Fibroblast of skin of left biceps (primary cell): ENCODE measurements at regions not wholly inside any gene's neighbourhood (a gene's known extent, or its start where the extent isn't known, plus 50 kb on each side); places are given as distances from the start of the nearest gene placed in this dataset.
A peak's percentile ranks its signal among the peaks of the same experiment; 100 is the strongest.
"Not testable (repeated sequence)": the region's sequence is repeated elsewhere in the genome, so short reads cannot be mapped to it uniquely, and the experiment has no call there.

Experiments
- DNase-seq, 2 experiments: peaks; one replicate each; pipeline ENCODE4 v3.0.0-alpha.2; 2013; ENCODE audit warnings: low read depth in 2 of 2

DNA sequence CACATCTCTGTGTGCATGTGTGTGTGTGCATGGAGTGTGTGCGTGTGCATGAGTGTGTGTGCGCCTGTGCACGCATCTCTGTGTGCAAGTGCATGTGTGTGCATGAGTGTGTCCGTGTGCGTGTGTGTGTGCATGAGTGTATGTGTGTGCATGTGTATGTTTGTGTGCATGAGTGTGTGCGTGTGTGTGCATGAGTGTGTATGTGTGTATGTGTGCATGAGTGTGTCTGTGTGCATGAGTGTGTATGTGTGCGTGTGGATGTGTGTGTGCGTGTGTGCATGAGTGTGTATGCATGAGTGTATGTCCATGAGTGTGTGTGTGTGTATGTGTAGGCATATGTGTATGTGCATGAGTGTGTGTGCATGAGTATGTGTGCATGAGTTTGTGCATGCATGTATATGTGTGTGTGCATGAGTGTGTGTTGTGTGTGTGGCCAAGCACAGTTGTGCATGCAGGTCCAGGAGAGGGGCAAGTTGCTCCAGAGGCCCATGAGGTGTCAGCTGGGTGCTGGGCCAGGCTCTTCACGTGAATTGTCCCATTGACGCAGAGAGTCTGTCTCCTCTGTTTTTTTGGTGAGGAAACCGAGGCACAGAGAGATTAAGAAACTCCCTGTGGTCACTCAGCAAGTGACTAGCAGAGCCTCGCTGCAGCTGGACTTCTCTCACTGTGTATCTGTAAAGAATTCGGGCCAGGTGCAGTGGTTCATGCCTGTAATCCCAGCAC lies 75.5 kb downstream of the ASB1 start:
- DNase-seq, result no peak

DNA sequence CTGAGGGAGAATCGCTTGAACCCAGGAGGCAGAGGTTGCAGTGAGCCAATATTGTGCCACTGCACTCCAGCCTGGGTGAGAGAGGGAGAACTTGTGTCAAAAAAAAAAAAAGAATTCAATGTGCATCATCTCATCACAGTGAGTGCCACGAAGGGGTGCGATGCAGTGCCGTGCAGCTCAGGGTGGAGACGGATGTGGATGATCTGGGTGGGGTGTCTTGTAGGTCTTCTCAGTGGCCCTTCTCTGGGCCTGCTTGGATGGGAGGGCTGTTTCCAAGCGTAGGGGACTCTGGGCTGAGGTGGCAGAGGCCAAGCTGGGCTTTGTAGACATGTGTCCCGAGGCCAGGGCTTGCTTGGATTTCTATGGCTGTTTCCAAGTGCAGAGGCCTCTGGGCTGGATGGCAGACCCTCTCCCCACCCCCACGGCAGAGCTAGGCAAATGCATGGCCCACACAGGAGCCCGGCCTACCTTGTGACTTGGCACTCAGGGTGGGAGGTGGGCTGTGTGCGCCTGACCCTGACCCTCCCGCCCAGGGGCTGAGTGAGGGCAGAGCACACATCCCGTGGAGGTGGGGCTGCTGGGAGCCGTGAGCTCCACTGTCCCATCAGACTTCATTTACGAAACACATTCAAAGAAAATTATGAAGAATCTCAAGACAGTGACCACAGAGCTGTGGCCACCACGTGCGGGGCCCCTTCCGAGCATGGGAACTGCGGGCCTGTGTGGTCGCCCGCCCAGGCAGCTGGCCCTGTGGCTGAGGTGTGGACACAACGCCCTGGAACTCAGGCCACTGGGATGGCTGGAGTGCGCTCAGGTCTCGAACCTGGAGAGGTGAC lies 76.4 kb downstream of the ASB1 start:
- DNase-seq, result no peak

DNA sequence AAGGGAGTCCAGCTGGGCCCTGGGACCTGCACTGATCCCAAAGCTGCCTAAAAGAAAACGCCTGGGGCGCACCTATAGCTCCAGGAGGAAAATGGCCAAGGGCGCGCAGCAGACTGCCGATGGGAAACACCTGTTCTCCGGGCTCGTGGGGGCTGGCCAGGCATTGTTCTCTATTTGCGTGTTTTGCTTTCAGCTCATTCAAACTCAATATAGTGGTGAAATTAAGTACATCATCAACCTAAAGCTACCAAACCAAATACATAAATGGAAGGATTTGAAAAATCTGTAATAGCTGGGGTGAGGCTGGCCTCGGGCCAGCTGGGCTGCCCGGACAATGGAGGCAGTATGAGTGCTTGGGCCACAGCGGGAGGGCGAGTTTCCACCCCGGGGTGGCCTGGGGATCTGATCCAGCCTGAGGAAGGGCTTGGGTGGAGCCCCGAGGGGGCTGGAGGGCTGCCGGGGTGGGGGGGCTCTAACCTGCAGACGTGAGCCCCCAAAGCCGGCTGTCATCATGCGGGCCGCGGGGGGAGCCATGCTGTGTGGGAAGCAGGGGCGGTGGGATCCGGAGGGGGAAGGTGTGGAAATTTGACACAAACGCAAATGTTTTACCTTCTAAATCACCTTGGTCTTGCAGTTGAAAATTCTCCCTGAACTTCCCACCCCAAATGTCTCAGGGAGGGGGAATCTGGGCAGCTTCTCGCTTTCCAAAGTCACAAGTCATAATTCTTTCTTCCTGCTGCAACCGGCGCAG lies 77.6 kb downstream of the ASB1 start:
- no peak for DNase-seq

GRCh38 chr2:238505119-238505891 lies 78.6 kb downstream of the ASB1 start:
- DNase-seq, result no peak

GRCh38 chr2:238505892-238506280 lies 79.2 kb downstream of the ASB1 start:
- no peak for DNase-seq

DNA sequence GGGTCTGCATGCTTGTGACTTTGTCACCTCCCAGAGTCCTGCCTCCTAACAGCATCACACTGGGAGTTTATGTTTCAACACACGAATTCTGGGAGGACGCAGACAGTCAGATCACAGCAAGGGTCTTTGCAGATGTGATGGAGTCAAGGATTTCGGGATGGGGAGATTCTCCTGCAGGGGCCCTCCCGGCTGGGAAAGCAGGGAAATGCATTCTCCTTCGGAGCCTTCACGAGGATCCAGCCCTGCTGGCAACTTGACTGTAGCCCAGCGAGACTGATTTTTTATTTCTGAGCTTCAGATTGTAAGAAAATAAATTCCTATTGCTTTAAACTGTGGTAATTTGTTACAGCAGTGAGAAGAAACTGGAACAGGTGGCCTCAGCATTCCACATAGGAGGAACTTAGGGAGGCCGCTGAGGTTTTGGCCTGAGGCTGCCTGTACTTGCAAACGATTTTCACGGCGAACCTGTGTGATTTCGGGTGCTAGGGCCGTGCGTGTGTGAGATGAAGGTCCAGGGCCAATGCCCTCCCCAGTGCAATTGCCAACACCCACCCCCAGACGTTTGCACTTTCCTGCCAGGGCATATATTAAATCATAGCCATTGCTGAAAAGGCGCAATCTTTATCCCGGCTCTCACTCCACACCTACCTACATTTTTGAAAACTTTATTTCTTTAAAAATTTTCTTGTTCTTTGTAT lies 79.8 kb downstream of the ASB1 start:
- no peak for DNase-seq

- DNase-seq, result no peak
Observed at GRCh38 chr2:238507836-238508235, 81.1 kb downstream of the ASB1 start.

DNA sequence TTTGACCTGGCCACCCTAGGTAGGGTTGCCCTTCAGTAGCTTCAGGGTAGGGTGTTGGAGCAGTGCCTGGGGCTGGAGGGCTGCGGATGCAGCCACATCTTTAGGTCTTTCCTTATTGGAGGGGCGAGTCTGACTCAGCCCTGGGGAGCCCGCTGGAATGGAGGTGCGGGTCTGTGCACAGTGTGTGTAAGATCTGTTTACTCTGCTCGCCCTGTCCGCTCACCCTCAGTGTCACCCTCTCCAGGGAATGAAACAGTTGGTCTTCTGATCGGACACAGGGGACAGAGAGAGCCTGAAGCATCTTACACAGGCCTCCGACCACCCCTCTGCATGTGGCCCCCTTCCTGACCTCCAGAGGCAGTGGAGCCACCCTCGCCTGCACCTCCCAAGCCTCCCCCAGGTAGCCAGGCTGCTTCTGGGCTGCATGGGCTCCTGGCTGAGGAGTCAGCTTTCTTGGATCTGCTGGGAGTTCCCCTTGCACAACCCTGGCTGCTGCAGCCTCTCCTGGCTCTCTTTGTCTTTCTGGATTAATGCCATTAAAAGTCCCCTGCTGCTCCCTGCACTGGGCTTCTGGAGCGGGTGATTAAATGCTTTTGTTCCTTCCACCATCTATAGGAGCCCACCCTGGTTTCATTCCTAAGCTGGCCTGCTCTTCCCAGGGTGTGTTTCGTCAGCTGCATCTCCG lies 82.6 kb downstream of the ASB1 start:
- DNase-seq, result no peak

GRCh38 chr2:238509903-238510302 lies 83.2 kb downstream of the ASB1 start:
- no peak for DNase-seq

- DNase-seq, result no peak
Observed at GRCh38 chr2:238510911-238511613, 84.3 kb downstream of the ASB1 start.

- no peak for DNase-seq
Observed at GRCh38 chr2:238511614-238511950, 84.9 kb downstream of the ASB1 start.

DNA sequence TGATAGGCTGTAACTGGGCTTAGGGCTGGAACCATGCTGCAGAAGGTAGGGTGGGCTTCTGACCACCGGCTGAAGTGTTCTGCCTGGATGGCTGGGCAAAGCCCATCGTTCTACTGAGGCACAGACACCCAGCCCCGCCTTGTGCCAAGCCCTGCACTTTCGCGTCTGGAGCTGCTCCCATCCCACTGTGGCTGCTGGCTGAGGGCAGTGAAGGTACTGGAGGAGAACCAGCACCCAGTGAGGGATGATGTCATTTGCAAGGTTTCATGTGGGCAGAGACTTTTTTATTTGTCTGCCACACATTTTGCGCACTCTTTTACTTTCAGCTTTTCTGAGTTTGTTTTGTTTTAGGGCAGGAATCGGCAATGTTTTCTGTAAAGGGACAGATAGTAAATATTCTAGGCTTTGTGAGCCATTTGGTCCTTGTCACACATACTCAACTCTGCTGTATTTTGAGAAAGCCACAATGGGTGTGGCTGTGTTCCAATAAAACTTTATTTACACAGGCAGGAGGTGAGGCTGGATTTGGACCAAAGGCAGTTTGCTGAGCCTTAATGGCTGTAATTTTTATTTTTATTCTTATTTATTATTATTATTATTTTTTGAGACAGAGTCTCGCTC lies 85.6 kb downstream of the ASB1 start:
- DNase-seq, result no peak

DNA sequence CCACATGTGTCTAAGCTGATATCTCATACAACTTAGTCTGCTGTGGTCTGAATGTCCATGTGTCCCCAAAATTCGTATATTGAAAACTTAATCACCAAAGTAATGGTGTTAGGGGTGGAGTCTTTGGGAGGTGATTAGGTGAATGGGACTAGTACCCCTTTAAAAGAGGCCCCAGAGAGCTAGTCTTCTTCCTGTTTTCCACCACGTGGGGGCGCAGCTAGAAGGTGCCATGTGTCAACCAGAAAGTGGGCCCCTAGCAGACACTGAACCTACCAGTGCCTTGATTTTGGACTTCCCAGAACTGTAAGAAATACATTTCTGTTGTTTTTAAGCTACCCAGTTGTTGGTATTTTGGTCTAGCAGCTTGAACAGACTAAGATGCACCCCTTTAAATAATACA lies 86.6 kb downstream of the ASB1 start:
- DNase-seq, result peak in 1 of 2 experiments; percentile 28

DNA sequence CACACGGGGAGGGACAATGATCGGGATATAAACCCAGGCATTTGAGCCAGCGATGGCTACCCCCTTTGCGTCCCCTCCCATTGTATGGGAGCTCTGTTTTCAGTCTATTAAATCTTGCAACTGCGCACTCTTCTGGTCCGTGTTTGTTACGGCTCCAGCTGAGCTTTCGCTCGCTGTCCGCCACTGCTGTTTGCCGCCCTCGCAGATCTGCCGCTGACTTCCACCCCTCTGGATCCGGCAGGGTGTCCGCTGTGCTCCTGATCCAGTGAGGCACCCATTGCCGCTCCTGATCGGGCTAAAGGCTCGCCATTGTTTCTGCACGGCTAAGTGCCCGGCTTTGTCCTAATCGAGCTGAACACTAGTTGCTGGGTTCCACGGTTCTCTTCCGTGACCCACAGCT lies 87.3 kb downstream of the ASB1 start:
- not testable (repeated sequence) for DNase-seq

DNA sequence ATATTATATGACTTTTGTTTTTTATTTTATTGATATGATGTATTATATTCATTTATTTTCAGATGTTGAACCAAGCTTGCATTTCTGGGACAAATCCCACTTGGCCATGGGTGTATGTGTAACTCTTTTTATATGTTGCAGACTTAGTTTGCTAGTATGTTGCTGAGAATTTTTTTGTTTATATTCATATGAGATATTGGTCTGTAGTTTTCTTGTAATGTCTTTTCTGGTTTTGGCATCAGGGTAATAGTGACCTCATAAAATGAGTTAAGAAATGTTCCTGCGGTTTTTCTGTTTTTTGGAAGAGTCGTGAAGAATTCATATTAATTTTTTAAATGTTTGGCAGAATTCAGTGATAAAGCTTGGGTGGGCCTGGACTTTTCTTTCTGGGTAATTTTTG lies 88.7 kb downstream of the ASB1 start:
- DNase-seq, result peak; percentile 49 to 50

- no peak for DNase-seq
Observed at GRCh38 chr2:238517209-238517608, 90.5 kb downstream of the ASB1 start.

GRCh38 chr2:238518172-238518820 lies 91.6 kb downstream of the ASB1 start:
- peak; percentile 91 to 94 for DNase-seq

DNA sequence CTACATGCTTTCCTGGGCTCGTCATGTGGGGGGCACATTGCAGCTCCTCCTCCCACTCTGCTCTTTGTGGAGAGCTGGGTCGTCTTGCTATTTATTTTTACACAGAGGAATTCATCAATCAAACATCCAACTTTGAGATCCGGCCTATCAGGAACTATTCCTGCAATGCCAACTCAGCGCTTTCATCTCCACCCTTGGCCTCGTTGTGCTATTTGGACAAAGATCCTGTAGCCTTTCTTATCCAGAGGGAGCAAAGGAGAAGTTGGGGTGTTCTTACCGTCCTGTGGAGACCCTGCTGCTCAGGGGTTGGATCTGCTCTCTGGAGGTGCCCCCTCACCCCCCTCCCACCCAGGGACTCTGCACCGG lies 92.1 kb downstream of the ASB1 start:
- DNase-seq, result no peak

DNA sequence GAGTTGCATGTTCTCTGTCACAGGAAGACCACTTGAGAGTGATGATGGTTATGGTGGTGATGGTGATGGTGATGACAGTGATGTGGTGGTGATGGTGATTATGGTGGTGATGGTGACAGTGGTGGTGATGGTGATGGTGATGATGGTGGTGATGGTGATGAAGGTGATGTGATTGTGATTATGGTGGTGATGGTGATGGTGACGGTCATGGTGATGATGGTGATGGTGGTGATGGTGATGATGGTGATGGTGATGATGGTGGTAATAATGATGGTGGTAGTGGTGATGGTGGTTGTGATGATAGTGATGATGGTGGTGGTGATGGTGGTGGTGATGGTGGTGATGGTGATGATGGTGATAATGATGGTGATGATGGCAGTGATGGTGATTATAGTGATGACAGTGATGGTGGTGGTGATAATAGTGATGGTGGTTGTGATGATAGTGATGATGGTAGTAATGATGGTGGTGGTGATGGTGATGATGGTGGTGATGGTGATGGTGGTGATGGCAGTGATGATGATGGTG lies 93.7 kb downstream of the ASB1 start:
- no peak for DNase-seq
